SIG-M5 treated with dmso at 0.1 percent for 504 hours (cell line): ENCODE measurements at regions not wholly inside any gene's neighbourhood (a gene's known extent, or its start where the extent isn't known, plus 50 kb on each side); places are given as distances from the start of the nearest gene placed in this dataset.

Source experiments
- DNase-seq: peaks from one replicate; lab custom pipeline; 2025; ENCODE audit not compliant: unreplicated experiment; lab: John Stamatoyannopoulos, UW

DNA sequence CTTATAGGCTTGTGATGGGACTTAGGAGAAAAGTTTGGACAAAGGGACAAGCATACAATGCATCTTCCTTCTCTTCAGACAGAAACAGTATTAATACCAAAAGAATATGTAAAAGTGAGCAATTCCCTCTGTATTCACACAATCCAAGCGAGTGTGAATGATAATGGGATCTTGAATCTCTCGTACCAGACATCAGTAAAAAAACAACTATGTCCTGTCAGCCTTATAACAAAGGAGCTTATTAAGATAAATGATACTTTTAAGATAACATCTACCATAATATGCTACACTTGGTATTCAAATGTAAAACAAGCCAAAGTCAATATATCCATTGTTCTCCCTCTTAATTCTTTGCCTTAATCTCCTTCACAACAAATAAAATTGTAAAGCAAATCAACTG is 288.6 kb upstream of the CNTN6 start:
- no peak for DNase-seq

DNA sequence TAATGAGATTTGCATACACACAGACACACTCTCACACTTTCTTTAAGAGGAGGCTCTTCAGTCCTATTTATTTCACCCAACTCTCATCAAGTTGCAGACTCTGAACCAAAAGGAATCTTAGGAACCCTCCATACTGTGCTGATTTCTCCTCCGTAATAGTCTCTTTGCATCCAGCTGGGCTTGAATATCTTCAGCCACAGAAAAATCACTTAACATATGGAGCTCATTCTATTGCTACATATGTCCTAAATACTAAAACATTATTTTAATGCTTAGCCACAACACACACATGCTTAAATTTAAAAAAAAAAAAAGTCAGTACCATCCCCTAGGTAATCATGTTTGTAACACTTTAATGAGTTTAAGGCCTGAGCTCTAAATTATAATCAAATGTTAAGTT is 287.5 kb upstream of the CNTN6 start:
- DNase-seq = no peak

DNA sequence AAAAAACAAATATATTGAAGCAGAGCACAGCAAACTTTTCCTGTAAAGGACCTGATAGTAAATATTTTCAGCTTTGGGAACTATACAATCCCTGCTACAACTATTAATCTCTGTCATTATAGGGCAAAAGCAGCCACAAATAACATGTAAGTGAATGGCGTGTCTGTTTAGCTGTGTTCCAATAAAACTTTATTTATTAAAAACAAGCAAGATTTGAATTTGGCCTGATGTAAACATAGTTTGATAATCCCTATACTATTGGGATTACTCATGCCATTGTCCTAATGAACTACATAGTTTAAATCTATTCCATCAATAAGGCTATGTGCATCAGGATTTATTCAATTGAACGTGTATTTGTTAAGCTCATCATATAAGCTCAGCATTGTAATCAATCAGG is 286.8 kb upstream of the CNTN6 start:
- DNase-seq = no peak

DNA sequence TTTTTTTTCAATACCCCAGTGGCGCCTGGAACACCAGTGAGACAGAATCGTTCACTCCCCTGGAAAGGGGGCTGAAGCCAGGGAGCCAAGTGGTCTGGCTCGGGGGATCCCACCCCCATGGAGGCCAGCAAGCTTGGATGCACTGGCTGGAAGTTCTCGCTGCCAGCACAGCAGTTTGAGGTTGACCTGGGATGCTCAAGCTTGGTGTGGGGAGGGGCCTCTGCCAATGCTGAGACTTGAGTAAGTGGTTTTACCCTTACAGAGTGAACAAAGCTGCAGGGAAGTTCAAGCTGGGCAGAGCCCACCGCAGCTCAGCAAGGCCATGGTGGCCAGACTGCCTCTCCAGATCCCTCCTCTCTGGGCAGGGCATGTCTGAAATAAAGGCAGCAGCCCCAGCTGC is 276.2 kb upstream of the CNTN6 start:
- DNase-seq = no peak

DNA sequence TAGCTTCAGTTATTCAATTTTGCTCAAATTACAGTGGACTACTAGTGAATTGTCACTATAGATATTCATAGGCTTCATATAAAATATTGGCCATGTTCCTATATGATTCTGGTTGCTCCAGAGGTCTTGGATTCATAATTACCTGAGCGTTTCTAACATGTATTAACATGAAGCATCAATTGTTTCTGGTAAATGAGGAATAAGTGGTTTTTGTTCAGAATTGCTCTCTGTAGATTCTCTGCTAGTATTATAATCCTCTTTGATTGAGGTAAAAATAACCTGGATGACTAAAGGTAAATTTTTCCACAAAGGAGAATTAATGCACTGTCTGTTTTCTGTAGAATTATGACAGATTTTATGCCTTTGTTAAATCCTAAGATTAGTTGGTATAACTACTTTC is 258.1 kb upstream of the CNTN6 start:
- no peak for DNase-seq

DNA sequence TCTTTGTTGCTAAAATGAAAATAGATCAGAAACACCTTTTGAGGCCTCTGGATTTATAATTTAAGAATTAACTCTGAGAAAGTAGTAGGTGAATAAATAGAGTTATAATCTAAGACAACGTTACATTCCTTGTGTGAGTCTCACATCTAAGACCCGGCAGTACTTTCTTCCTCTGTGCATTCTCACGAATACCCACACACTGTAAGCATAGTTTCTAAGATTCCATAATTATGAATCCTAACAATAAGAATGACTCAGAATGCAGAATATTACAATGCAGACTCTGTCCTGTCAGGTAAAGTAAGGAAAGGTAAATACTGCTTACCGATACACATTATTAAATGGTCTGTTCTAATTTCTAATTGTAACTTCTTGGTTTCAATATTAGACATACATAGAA is 257.7 kb upstream of the CNTN6 start:
- DNase-seq = no peak

DNA sequence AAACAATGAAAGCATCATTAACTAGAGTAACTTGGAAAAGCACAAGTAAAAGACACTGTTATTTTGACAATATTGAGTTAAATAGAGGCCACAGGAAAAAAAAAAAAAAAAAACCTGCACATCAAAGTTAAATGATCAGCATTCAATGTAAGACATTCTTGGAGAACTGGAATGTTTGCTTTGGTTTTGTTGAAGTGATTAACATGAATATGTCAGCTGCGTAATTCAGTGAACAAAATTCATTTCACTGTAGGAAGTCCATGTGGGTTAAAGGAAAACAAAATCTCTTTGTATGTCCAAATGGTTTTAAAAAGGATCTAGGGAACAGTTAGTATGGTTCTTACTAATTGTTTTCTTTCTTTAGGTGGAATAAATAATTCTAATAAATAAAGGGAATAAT is 252.8 kb upstream of the CNTN6 start:
- no peak for DNase-seq

DNA sequence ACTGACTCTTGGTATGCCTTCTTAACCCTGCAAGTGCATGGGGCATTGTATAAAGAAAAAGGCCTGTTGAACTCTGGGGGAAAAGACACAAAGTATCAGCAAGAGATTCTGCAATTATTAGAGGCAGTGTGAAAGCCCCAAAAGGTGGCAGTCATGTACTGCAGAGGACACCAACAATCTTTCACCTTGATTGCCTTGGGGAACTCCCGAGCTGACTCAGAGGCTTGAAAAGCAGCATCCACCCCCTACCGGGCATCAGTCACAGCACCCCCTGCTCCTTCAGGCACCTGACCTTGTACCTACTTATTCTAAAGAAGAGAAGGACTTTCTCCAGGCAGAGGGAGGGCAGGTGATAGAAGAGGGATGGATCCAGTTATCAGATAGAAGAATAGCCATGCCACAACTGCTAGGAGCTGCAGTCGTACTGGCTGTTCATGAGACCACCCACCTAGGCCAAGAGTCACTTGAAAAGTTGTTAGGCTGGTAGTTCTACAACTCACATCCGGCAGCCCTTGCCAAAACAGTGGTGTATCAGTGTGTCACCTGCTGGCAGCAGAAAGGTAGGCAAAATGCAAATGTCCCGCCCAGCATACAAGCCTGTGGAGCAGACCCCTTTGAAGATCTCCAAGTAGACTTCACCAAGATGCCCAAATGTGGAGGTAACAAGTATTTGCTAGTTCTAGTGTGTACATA is 241.6 kb upstream of the CNTN6 start:
- DNase-seq = no peak

DNA sequence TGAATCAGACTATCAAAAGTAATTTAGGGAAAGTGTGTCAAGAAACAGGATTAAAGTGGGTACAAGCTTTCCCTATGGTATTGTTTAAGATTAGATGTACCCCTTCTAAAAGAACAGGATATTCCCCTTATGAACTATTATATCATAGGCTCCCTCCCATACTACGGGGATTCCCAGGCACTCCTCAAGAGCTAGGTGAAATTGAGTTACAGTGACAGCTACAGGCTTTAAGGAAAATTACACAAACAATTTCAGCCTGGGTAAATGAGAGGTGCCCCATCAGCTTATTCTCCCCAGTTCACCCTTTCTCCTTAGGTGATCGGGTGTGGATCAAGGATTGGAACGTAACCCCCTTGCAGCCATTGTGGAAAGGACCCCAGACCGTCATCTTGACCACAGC is 240.8 kb upstream of the CNTN6 start:
- DNase-seq = no peak

DNA sequence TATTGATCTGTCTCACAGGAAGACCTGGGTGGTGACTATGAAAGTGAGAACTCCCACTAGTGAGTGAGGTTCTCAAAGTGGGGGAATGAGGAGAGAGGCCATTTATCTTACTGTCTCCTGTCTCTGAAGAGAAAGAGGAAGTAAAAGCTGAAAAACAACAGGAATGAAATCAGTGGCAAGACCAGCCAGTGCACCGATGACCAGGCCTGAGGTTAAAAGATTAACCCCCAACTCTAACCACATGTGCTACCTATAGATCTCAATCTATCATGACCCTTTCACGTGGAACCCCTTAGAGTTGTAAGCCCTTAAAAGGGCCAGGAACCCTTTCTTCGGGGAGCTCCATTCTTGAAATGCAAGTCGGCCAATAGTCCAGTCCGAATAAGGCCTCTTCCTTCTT is 239.3 kb upstream of the CNTN6 start:
- DNase-seq = no peak

DNA sequence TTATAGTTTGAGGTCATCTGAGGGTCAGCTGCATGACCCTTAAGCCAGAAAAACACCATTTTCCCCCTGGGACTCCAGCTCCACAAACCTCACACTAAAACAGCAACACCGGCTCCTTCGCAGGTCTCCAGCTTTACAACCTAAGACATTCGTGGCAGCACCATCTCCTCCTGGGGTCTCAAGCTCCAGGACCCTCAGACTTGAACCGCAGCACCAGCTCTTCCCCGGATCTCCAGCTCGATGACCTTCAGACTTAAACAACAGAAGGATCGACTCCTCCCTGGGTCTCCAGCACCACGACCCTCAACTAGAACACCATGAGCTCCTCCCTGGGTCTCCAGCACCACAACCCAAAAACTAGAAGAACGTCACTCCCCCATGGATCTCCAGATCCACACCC is 233.7 kb upstream of the CNTN6 start:
- no peak for DNase-seq

DNA sequence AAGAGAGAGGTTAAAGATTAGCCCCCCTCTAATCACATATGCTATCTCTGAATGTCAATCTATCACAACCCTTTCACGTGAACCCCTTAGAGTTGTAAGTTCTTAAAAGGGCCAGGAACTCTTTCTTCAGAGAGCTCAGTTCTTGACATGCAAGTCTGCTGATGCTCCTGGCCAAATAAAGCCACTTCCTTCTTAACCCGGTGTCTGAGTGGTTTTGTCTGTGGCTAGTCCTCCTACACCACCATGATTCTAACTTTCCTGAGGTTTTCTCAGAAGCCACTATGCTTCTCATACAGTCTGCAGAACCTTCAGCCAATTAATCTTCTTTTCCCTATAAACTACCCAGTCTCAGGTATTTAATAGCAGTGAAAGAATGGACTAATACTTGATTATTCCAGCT is 231.1 kb upstream of the CNTN6 start:
- DNase-seq = no peak

DNA sequence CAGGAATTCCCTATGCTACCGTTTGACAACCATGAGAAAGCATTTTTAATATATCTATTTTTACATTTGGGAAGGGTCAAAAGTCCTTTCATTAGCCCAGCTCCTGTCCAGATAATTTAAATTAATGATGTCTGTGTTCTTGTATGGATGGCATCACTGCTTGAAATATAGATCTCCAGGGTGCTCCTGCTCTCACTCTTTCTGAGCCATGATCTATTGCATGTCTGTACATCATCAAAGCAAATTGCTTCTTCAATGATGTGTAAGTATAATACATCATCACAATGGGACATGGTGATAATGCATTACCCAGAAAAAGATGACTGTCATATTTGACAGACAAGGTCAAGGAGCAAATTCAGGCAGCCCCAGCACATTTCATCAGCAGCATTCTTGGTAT is 223.6 kb upstream of the CNTN6 start:
- no peak for DNase-seq

DNA sequence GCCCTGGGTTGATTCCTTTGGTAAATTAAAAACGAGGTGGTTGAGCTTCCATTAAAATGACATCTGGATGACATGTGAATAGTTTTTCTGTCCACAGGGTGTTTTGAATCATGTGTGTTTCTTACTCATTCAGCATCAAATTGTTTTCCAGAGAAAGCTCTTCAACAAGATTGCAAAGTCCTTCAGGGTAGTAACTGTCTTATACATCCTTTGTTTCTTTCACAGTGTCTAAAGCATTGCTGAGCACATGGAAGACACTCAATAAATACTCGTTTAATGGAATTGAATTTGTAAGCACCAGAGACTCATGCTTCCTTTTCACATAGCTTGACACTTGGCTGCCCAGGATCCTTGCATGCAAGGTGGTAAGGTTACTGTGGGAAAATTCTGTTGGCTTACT is 223.1 kb upstream of the CNTN6 start:
- DNase-seq = no peak

DNA sequence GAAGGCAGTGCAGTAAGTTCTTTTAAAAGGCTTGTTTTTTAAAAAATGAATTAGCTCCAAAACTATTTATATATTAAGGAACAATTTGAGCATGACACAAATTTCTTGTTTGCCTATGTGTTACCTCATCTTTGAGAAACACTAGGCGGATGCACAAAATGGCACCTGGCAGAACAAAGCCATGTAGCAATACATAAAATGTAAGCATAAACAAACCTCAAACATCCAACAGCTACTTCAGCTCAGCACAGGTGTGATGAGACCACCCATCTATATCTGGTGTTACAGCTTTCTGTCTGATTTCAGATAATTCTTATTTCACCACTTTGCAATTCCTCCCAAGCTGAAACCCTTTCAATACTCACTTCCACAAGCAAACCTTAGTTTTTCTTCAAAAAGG is 221.2 kb upstream of the CNTN6 start:
- no peak for DNase-seq

DNA sequence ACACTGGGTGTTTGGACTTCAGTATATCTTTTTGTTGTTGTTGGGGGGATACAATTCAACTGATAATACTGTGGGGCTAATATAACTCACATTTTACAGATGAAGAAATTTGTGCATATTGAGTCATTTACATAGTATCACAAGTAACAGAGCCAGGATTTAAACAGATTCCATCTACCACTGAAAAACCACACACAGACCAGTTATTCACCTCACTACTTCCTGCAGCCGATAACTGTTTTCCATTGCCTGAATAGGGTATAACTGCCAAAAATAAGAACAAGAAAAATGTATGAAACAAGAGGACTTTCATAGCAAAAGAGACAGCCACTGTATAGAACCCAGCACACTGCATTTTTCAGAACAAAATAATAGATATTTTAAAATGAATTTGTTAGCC is 215.8 kb upstream of the CNTN6 start:
- no peak for DNase-seq

DNA sequence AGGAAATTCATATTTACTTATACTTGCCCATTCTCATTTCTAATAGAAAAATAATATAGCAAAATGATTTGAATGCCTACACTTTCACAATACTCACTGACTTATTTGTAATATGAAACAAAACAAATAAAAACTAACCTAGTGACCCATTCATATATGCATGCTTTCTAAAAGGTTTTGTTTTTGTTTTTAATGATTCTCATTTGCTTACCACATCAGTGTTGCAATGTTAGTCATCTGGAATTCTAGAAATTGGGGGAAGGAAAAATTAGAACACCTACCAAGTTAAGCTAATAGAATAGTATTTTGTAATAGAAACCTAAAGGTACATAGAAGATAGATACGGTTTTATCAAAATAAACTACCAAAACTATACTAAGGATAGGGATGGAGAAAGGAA is 214.1 kb upstream of the CNTN6 start:
- no peak for DNase-seq

DNA sequence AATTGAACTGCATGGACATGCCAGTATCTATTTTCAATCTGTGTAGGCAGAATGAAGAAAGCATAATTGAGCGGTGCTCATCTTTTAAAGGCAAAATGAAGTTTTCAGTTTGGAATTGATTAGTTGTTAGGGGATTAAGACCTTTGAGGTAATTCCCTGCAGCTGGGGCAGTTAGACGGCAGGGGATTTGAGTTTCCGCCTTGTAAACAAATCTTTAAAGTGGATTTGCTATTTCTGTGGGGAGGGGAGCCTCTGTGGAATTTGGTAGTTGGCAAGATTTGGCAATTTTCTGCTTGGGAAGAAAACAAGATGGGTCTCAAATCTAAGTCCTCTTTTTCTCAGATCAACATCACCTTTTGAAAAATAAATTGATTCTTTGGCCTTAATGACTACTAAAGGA is 212.5 kb upstream of the CNTN6 start:
- no peak for DNase-seq

DNA sequence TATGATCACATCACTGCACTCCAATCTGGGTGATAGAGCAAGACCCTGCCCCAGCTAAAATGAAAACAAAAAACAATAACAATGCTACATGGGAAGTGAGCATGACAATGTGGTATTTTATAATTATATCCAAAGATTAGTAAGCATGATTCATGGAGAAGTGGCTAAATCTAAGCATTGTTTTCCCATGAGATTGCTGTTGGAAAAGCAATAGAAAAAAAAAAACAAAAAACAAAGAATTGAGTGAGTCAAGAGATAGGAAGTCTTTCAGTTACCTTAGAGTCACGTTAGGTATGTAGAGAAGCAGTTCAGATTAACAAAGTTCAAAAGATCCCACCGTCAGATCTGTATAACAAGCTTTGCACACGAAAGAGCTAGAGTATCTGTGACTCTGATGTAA is 210.3 kb upstream of the CNTN6 start:
- DNase-seq = no peak

DNA sequence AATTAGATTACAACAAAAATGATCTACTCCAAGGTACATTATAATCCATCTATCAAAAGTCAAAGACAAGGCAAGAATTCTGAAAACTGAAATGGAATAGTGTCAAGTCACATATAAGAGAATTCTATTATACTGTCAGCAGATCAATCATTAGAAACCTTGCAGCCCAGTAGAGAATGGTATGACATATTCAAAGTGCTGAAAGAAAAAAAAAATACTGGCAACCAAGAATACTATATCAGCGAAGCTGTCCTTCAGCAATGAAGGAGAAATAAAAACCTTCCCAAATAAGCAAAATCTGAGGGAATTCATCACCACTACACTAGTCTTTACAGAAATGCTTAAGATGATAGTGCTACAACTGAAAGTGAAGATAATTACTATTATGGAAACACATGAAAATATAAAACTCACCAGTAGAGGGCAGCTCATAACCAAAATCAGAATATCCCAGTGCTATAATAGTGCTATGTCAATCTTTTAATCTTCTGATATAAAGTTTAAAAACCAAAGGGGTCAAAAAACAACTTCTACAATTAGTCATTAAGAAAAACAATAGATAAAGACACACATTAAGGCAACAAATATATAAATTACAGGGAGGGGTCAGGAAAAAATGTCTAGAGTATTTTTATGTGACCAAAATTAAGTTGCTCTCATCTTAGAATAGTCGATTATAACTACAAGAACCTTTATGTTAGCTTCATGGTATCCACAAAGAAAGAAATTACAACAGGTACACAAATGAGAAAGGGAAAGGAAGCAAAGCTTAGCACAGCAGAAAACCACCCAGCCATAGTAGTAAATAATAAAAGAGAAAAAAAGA is 190.7 kb upstream of the CNTN6 start:
- peak; percentile 13 for DNase-seq

DNA sequence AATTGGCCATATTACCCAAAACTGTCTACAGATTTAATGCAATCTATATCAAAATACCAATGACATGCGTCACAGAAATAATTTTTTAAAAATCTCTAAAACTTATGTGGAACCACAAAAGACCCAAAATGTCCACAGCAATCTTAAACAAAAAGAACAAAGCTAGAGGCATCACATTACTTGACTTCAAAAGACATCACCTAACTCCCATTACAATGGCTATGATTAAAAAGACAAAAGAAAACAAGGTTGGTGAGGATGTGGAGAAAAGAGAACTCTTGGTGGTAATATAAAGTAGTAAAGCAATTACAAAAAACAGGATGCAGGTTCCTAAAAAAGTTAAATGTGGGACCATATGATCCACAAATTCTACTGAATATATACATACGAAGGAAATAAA is 187.6 kb upstream of the CNTN6 start:
- no peak for DNase-seq

DNA sequence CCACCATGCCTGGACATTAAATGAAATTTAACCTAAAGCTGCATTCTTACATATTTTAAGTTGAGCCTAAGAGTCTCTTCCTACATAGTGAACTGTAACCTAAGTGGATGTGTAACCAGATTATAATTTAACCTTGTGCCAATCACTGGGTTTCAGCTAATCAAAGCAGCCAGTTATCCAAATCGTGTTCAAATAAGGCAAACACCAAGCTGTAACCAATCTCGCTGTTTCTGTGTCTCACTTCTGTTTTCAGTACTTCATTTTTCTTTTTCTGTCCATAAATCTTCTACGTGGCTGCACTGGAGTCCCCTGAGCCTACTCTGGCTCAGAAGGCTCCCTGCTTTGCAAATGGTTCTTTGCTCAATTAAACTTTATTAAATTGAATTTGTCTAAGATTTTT is 186.1 kb upstream of the CNTN6 start:
- DNase-seq = no peak

DNA sequence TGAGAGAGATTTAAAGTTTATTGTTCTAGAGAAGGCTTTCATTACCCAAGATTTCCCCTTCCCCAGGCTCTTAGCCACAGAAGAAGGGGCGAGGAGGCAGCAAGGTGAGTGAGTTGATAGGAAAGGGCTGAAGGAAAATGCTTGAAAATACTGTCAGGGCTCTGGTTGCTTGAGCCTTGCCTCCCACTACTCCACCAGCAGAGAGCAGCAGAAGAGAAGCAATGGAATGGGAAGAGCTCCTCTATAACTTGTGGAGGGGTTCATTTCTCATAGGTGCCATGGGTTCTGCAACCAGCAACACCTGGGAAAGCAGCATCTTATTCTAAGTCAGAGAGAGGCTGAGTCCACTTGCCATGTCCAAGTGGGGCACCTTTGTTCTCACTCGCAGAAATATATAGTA is 184.0 kb upstream of the CNTN6 start:
- DNase-seq = no peak
